Upper lobe of left lung (tissue), 4 donors: ENCODE measurements at regions not wholly inside any gene's neighbourhood (a gene's known extent, or its start where the extent isn't known, plus 50 kb on each side); places are given as distances from the start of the nearest gene placed in this dataset.

Experiments used
- EP300 ChIP-seq, 4 donors: sonication (generic); formaldehyde crosslinking; IDR thresholded peaks; one replicate each; pipeline ENCODE4 v1.5.1; 2017; ENCODE audit warnings: antibody characterized with exemption in 4 of 4, control low read depth in 2 of 4
- POLR2A ChIP-seq, 4 donors: fragments of 450-650 bp; IDR thresholded peaks; one replicate each; pipeline ENCODE4 v1.5.1; 2016 to 2017; ENCODE audit warnings: antibody characterized with exemption in 4 of 4, mild to moderate bottlenecking in 2 of 4
- TF ChIP-seq, protein P1 (sequence below), 6 experiments: fragments of 450-650 bp in 4 of 6; fragments of 200-600 bp in 2 of 6; sonication (generic) in 2 of 6; IDR thresholded peaks; one replicate each; pipeline ENCODE4 v1.5.1; 2016 to 2019; ENCODE audit warnings: antibody characterized with exemption in 6 of 6

DNA sequence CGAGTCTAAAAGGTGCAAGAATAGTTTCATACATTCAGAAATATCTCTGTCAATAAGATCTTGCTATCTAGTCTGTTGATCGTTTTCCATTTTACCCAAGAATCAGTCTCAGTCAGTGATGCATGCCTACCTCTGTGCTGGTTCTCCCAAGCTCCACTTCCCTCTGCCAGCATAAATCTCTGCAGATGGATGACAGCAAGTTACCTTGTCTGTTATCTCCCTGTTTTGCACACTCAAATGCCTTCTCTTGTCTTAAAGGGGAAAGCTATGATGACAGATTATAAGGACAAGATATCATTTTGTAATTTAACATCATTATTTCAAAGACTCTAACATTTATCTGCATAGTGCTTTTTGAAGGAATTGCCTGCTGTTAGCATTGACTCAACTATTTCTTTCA, 802.1 kb upstream of the SEMA6A start:
- TF ChIP-seq, protein P1, sequence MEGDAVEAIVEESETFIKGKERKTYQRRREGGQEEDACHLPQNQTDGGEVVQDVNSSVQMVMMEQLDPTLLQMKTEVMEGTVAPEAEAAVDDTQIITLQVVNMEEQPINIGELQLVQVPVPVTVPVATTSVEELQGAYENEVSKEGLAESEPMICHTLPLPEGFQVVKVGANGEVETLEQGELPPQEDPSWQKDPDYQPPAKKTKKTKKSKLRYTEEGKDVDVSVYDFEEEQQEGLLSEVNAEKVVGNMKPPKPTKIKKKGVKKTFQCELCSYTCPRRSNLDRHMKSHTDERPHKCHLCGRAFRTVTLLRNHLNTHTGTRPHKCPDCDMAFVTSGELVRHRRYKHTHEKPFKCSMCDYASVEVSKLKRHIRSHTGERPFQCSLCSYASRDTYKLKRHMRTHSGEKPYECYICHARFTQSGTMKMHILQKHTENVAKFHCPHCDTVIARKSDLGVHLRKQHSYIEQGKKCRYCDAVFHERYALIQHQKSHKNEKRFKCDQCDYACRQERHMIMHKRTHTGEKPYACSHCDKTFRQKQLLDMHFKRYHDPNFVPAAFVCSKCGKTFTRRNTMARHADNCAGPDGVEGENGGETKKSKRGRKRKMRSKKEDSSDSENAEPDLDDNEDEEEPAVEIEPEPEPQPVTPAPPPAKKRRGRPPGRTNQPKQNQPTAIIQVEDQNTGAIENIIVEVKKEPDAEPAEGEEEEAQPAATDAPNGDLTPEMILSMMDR (IDR thresholded peaks at IDR 0.05), result no peak
- TF ChIP-seq EP300 (IDR thresholded peaks at IDR 0.05), result no peak
- no peak for TF ChIP-seq POLR2A (IDR thresholded peaks at IDR 0.05)
